ENCODE measurements at regions not wholly inside any gene's neighbourhood (a gene's known extent, or its start where the extent isn't known, plus 50 kb on each side); places are given as distances from the start of the nearest gene placed in this dataset.

DNA sequence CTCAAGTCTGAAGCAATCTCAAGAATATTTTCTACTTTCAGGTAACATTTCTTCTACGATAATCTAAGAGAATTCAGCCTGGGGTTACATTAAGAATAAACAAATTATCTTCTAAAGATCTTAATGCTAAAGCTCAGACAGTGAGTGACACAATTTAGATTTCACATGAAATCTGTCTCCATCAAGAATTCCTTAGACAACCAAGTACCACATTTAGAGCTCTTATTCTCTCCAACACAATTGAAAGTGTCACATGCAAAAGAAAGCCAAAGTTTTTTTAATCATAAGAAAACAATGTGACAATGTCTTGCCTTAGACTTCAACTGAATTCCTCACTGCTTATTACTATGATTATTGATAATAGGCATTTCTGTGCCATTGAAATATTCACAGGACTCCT, 60.7 kb upstream of the FAT3 start:
- intact Hi-C loops (cut with micrococcal nuclease) (no loop called here), dilution Hi-C loops (cut with MboI; ENCODE audit: extremely low pct_ligation_motif_present, low sequenced_read_pairs) (no loop called here)
- H3K4me2 ChIP-seq (ENCODE audit: insufficient read depth, low read length): no peak overlapping the region
- no peak overlapping the region for H3K27ac ChIP-seq (ENCODE audit: insufficient read depth, low read depth, low read length)
- no peak for TF ChIP-seq GATA2 (IDR thresholded peaks at IDR 0.05; ENCODE audit: insufficient read depth, insufficient read length, low read depth, low read length)
- TF ChIP-seq, protein P1, sequence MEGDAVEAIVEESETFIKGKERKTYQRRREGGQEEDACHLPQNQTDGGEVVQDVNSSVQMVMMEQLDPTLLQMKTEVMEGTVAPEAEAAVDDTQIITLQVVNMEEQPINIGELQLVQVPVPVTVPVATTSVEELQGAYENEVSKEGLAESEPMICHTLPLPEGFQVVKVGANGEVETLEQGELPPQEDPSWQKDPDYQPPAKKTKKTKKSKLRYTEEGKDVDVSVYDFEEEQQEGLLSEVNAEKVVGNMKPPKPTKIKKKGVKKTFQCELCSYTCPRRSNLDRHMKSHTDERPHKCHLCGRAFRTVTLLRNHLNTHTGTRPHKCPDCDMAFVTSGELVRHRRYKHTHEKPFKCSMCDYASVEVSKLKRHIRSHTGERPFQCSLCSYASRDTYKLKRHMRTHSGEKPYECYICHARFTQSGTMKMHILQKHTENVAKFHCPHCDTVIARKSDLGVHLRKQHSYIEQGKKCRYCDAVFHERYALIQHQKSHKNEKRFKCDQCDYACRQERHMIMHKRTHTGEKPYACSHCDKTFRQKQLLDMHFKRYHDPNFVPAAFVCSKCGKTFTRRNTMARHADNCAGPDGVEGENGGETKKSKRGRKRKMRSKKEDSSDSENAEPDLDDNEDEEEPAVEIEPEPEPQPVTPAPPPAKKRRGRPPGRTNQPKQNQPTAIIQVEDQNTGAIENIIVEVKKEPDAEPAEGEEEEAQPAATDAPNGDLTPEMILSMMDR (IDR thresholded peaks at IDR 0.05; ENCODE audit: extremely low read depth in 1 of 2, insufficient read depth in 1 of 2, low read depth in 1 of 2, low read length in 2 of 2): no peak
- no peak for TF ChIP-seq POLR2AphosphoS5 (IDR thresholded peaks at IDR 0.05; ENCODE audit: insufficient read depth, low read depth, low read length)
- no peak for TF ChIP-seq POLR2A (IDR thresholded peaks at IDR 0.05; ENCODE audit: low read depth, low read length)
- no peak for TF ChIP-seq EZH2 (IDR thresholded peaks at IDR 0.05; ENCODE audit: borderline replicate concordance, low read depth, low read length, severe bottlenecking)
- TF ChIP-seq, protein P2, sequence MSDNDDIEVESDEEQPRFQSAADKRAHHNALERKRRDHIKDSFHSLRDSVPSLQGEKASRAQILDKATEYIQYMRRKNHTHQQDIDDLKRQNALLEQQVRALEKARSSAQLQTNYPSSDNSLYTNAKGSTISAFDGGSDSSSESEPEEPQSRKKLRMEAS (IDR thresholded peaks at IDR 0.05; ENCODE audit: insufficient read depth, insufficient read length): no peak
- no peak for TF ChIP-seq FOS (IDR thresholded peaks at IDR 0.05; ENCODE audit: borderline replicate concordance, insufficient read depth, low read length)
- no peak for TF ChIP-seq MYC (IDR thresholded peaks at IDR 0.05; ENCODE audit: low read depth, low read length)
- no peak for TF ChIP-seq JUN (IDR thresholded peaks at IDR 0.05; ENCODE audit: borderline replicate concordance, insufficient read depth, insufficient read length, low read depth)
- no peaks in the 10 kb centered on the region for H4K20me1 ChIP-seq (replicated peaks; ENCODE audit: control insufficient read depth, extremely low read depth, insufficient read depth, low read length)
- H2AFZ ChIP-seq (ENCODE audit: low read depth, low read length): no peak overlapping the region
- H3K9ac ChIP-seq (replicated peaks; ENCODE audit: extremely low read depth, insufficient read depth, low read length): no peak overlapping the region
- H3K9me3 ChIP-seq (replicated peaks; ENCODE audit: control insufficient read depth, insufficient read depth, low read length): no peaks in the 10 kb centered on the region
- H3K9me1 ChIP-seq (replicated peaks; ENCODE audit: control insufficient read depth, extremely low read depth, insufficient read depth, low read length): no peaks in the 10 kb centered on the region
- no peak for DNase-seq (ENCODE audit: low read depth, low spot score)
- CTCF ChIA-PET: no interaction called here
- H3K79me2 ChIP-seq (ENCODE audit: control insufficient read depth, insufficient read depth, low read length): no peaks in the 10 kb centered on the region
- H3K27me3 ChIP-seq (ENCODE audit: control insufficient read depth in 2 of 2, insufficient read depth in 2 of 2, low read length in 2 of 2): no peaks in the 10 kb centered on the region
- H3K4me1 ChIP-seq (ENCODE audit: control insufficient read depth, extremely low read depth, insufficient read depth, low read length): no peaks in the 10 kb centered on the region
- no peaks in the 10 kb centered on the region for H3K36me3 ChIP-seq (ENCODE audit: control insufficient read depth in 2 of 2, extremely low read depth in 1 of 2, insufficient read depth in 2 of 2, low read length in 2 of 2)
- POLR2A ChIA-PET: no interaction called here
- no peak for FAIRE-seq
- H3K4me3 ChIP-seq (replicated peaks in 1 of 3; ENCODE audit: insufficient read depth in 1 of 3, low read depth in 1 of 3, low read length in 3 of 3): no peak overlapping the region
- no TSS peak for BruUV-seq (replicated peaks)

Measured in endothelial cell of umbilical vein (primary cell).